GM18870 (cell line): ENCODE measurements at regions not wholly inside any gene's neighbourhood (a gene's known extent, or its start where the extent isn't known, plus 50 kb on each side); places are given as distances from the start of the nearest gene placed in this dataset.
"Not testable (repeated sequence)": the region's sequence is repeated elsewhere in the genome, so short reads cannot be mapped to it uniquely, and the experiment has no call there.

ENCODE experiments used
- ATAC-seq: cut with Tn5 transposase; IDR thresholded peaks from one replicate; pipeline ENCODE4 v1.9.1; 2021; ENCODE audit warnings: moderate library complexity; ENCODE audit not compliant: unreplicated experiment

DNA sequence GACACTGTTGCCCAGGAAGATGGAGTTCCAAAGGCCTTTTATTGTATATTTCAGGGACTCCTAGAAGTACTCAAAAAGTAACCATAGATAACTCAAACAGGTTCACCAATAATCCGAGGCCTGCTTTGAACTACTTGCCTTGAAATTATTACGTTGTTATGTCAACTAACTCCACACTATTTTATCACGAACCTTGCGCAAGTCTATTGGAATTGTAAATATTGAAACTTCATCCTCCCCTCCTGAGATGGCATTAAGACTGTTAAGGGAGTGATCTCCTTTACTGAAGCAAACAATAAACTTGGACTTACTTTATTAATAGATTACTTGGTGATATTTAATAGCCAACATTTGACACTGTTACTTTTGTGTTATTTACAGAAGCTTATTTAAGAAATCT, 199.6 kb upstream of the GADL1 start:
- ATAC-seq: no peak

- ATAC-seq: no peak
Measured at GRCh38 chr3:31095255-31095654, 200.8 kb upstream of the GADL1 start.

- no peak for ATAC-seq
Measured at GRCh38 chr3:31096661-31097395, 202.4 kb upstream of the GADL1 start.

GRCh38 chr3:31100519-31100918, 206.1 kb upstream of the GADL1 start:
- no peak for ATAC-seq

DNA sequence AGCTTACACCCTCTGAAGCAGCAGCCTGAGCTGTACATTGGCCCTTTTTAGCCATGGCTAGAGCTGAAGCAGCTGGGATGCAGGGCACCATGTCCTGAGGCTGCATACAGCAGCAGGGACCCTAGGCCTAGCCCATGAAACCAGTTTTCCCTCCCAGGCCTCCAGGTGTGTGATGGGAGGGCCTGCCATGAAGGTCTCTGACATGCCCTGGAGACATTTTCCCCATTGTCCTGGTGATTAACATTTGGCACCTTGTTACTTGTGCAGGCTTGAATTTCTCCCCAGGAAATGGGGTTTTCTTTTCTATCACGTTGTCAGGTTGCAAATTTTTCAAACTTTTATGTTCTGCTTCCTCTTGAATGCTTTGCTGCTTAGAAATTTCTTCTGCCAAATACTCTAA, 206.8 kb upstream of the GADL1 start:
- not testable (repeated sequence) for ATAC-seq

GRCh38 chr3:31102196-31102879, 207.9 kb upstream of the GADL1 start:
- no peak for ATAC-seq

DNA sequence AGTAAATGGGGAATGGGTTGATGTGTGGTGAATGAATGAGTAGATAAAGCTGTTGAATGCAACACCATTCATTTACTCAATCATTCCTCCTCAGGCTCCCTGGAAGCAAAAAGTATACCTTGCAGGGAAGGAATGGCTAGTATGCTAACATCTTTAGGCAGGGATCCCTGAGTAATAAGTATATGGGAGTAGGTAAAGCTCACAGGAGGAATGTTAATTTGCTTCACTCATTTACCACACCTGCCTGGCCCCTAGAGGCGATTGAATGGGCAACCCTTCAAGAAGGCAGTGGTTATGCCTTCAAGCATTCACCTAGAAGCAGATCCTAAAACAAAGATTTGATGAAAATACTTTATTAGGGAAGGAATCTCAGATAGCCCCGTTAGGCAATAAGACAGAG, 208.7 kb upstream of the GADL1 start:
- ATAC-seq: no peak

DNA sequence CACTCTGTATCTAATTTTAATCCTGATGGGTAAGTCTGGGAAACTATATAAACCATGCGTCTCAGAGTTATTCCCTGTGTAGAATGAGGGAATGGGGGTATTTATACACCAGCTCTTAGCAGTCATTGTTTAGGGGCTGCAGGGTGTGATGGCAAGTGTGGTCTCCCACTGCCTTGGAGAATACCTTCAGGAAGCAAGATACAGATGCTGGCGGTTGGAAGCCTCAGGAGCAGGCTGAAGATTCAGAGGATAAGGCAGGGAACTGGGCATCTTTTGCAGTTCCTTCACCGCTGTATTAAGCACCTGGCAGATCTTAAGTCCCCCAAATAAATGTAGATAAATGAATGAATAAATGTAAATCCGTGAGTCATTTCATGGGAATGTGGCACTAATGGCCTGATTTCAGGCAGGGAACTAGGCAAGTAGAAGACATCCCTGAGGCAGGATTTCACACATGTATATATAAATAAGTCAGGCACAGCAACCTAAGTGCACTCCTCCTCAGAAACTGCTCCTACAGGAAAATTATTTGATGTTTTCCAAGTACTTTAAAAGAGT, 209.2 kb upstream of the GADL1 start:
- no peak for ATAC-seq

DNA sequence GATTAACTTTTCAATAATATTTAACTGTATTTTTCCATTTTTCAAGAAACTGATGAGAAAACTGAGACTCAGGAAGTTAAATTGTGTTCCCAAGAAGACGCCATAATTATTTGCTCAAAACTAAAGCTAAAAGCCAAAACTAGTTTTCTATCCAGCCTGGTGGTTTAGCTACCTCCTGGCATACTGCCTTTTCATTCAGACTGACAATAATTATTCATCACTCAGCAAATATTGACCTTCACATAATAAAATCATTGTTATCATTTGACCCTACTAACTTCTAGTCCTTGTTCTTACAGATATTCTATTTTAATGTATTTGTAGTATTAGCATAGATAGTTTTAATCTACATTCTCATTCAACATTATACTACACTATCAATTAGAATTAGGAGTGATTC, 210.6 kb upstream of the GADL1 start:
- ATAC-seq: no peak

DNA sequence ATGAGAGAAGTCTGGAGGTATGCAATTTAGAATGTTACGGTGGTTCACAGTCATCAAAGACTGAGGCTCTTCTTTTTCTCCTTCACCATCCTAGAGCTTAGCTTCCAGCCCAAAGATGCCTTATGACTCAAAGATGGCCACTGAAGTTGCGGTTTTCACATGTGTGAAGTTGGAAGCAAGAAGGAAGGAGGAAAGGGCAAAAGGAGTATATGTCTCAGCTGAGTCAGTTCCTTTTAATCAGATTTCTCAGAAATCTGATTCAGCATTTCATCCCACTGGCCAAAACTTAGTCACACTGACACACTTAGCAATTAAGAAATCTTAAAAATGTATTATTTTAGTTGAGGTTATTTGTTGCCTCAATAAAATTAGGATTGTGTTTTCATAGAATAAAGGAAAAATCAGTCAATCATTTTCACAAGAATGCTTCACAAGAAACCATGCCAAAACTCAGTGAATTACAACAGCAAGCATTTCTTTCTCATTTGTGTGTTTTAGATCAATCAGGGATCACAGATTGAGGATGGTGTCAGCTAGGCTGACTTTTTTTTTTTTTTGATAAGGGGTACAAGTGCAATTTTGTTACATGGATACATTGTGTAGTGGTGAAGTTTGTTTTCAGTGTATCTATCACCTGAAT, 211.1 kb upstream of the GADL1 start:
- ATAC-seq: no peak

DNA sequence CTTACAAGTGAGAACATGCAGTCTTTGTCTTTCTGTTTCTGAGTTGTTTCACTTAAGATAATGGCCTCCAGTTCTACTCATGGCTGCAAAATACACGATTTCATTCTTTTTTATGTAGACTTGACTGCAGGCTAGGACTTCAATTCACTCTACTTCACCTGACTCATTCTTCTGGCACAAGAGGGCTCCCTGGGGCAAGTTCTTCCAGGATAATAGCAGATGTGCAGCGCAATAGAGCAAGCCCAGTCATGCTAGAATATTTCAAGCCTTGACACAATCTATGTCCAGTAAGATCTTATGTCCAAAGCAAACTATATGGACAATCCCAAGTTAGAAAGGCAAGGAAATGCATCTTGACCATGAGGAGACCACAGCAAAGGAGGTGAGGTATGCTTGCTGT, 211.7 kb upstream of the GADL1 start:
- ATAC-seq: no peak

GRCh38 chr3:31106912-31107311, 212.5 kb upstream of the GADL1 start:
- ATAC-seq: peak; percentile 99

GRCh38 chr3:31114929-31115283, 220.4 kb upstream of the GADL1 start:
- no peak for ATAC-seq

- ATAC-seq: not testable (repeated sequence)
Measured at GRCh38 chr3:31115531-31115930, 221.1 kb upstream of the GADL1 start.

GRCh38 chr3:31116651-31117050, 222.2 kb upstream of the GADL1 start:
- no peak for ATAC-seq

DNA sequence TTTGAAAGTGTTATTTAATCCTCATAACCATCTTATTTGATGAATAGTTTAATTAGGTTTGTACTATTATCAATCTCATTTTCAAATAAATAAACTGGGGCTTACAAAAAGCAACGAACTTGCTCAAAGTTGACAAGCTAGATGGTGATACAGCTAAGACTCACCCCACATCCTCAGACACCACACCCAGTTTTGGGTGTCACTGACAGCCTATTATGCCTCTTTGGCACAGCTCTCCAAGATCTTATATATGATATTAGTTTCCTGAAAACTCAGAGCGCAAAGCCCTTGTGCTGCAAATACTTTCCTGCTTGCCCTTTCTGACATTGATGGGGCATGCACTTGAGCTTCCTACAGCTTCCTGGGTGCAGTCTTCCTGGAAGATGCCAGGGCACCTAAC, 223.4 kb upstream of the GADL1 start:
- ATAC-seq: no peak

DNA sequence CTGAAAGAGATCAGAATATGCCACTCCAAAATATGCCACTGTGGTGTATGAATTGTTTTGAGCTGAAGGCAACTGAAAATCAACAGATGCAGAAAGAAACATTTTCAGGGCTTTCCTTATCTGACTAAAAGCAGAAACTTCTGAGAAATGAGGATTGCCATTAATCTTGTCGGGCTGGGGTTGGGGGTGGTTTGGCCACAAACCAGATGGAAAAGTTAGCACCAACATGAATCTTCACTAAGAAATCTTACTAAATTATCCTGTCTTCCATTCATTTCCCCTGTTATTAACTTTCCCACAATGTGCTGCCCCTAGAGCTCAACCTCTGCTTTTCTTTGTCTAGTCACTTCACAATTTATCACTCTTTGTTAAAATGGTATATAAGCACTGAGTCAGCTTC, 229.9 kb upstream of the GADL1 start:
- no peak for ATAC-seq

DNA sequence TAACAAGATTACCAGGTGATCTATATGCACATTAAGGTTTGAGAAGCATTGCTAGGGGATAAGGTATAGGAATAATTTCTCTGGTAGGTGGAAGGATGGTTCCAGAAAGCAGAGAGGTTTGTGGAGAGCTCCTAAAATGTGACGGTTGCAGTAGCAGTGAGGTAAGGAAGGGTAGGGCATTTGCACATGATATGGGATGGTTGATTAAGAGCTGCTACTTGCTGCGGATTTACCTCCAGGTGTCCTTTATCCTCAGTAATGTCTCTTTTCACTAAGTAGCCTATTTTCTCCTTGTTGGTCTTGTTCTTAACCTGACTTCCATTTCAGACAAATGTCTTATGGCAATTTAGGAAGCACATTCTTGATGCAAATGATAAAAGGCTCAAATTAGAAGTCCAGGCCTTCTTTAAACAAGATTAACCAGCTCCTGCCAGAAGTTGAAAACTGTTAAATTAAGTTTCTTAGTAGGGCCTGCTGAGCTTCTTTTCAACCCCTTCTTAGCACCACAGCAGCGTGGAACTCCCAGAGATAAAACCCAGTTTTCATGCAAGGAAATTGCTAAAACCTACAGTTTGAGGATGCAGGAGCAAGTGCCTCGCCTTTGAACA, 231.1 kb upstream of the GADL1 start:
- no peak for ATAC-seq

- ATAC-seq: no peak
Measured at GRCh38 chr3:31129241-31129640, 234.8 kb upstream of the GADL1 start.

GRCh38 chr3:31132132-31132769, 237.8 kb upstream of the GADL1 start:
- peak; percentile 62 for ATAC-seq

DNA sequence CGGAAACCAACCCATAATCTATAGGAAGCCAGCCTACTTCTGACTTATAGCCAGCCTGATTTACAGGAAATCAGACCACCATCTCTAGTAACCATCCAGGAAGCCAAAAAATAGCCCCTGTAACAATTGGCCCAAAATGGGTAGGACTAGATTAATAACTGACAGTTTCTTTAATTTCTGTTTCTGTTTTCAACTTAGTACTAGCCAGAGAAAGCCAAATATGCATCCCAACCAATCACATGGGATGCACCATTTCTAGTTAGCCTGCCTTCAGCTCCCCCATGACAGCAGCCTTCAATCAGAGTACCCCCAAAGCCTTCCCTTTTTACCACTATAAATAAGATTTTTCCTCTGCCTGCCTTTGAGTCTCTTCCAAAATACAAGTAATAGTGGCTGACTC, 239.1 kb upstream of the GADL1 start:
- no peak for ATAC-seq
